GM18858 (cell line): ENCODE measurements at regions not wholly inside any gene's neighbourhood (a gene's known extent, or its start where the extent isn't known, plus 50 kb on each side); places are given as distances from the start of the nearest gene placed in this dataset.

ENCODE experiments used
- ATAC-seq: cut with Tn5 transposase; IDR thresholded peaks from one replicate; pipeline ENCODE4 v1.9.1; 2021; ENCODE audit not compliant: unreplicated experiment

GRCh38 chrX:94041881-94042280 is 367.9 kb downstream of the FAM133A start:
- ATAC-seq = no peak

DNA sequence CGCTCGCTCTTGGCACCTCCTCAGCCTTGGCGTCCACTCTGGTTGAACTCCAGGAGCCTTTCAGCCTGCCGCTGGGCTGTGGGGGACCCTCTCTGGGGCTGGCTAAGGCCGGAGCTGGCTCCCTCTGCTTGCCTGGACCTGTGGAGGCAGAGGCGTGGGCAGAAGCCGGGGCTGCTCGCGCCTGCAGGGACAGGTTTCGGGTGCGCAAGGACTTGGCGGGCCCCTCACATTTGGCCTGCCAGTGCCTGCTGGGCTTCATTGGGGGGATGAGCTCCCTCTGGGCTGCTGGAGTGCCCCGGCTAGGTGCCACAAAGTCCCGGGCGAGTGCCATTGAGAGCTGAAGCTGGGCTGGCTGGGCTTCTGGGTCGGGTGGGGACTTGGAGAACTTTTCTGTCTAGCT is 371.7 kb downstream of the FAM133A start:
- no peak for ATAC-seq

DNA sequence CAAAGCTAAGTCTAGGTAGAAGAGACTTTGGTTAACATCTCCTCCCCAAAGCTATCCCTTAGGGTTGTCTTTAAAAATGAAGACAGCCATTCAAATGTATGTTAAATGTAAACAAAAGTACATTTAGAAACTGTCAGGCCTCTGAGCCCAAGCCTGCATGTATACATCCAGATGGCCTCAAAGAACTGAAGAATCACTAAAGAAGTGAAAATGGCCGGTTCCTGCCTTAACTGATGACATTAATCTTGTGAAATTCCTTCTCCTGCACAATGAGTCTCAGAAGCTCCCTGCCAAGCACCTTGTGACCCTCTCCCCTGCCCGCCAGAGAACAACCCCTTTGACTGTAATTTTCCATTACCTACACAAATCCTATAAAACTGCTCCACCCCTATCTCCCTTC is 377.9 kb downstream of the FAM133A start:
- ATAC-seq = no peak

DNA sequence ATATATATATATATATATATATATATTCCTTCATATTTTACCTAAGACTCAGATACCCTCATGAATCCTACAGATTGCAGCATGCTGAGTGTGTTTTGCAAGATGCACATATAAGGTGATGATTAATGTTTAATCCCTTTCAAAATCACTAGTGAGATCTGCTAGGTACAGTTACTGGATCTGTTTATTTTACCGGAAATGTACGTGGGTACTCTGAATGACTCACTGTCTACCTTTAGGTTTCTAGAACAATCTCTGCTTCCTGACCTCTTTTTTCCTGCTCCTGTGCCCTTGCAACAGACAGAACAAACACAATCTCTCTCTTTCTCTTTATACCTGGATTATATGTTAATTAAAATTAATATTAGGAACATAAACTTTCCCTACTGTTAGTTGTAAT is 379.6 kb downstream of the FAM133A start:
- ATAC-seq = no peak

- no peak for ATAC-seq
Observed at GRCh38 chrX:94057385-94057784, 383.4 kb downstream of the FAM133A start.

DNA sequence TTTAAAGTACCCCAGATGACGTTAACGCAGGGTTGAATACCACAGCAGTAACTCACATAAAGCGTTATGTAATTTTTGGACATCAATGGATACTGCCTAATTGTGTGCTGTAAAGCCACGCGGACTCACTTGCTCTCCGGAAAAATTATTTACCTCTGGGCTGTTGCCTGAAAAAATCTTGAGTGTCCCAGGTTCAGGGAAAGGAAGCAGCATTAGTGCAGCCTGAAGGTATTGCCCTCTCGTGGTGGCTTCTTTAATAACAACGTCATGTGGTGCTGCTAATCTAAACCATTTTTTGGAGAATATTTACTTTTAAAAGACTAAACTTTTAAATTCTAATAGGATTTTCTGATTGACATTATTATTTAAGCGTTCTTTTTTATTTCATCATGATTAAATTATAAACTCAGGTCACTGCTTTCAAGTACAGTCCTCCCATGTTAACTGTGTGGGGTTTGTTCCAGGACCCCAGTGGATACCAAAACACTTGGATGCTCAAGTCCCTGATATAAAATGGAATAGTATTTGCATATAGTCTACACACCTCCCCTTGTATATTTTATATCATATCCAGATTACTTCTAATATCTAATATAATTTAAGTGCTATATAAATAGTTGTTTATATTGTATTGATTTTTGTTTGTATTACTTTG is 384.8 kb downstream of the FAM133A start:
- peak; percentile 51 for ATAC-seq

DNA sequence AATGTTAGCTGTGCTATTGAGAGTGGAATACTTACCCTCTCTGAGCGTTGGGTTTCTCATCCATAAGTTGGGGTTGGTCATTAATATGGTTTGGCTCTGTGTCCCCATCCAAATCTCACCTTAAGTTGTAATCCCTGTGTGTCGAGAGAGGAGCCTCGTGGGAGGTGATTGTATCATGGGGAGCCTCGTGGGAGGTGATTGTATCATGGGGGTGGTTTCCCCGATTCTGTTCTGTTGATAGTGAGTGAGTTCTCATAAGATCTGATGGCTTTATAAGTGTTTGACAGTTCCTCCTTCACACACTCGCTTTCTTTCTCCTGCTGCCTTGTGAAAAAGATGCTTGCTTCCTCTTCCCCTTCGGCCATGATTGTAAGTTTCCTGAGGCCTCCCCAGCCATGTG is 391.1 kb downstream of the FAM133A start:
- no peak for ATAC-seq

DNA sequence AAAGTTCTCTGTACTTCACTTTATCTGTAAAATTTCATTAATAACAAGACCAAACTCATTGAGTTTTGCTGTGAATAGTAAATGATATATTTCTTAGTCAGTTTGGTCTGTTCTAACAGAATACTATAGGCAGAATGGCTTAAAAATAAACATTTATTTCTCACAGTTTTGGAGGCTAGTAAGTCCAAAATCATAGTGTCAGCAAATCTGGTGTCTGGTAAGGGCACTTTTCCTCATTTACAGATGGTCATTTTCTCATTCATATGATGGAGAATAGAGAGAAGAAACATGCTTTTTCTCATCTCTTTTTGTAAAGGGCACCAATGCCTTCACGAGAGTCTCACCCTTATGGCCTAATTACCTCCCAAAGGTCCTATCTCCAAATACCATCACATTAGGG is 415.1 kb downstream of the FAM133A start:
- ATAC-seq = no peak

- ATAC-seq = no peak
Observed at GRCh38 chrX:94097868-94098267, 423.9 kb downstream of the FAM133A start.

GRCh38 chrX:94107981-94108380 is 434.0 kb downstream of the FAM133A start:
- ATAC-seq = no peak

DNA sequence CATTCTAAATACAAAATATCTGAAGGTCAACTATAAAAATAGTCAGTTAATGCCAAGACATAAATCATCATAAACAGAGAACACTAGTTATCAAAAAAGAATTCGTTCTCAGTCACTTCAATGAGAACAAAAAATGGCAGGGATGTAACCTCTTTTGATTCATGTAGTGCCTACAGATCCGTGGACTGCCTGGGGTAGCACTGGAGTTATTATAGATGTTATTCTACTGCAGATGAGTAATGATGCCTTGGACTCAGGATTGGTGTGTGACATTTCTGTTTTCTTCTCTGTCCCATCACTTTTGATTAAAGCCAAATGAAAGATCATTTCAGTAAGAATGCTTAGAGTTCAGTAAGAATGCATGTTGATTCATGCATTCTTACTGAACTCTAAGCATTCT is 440.4 kb downstream of the FAM133A start:
- no peak for ATAC-seq

- ATAC-seq = no peak
Observed at GRCh38 chrX:94121799-94122198, 447.8 kb downstream of the FAM133A start.

- ATAC-seq = no peak
Observed at GRCh38 chrX:94123062-94123461, 449.1 kb downstream of the FAM133A start.

GRCh38 chrX:94162971-94163370 is 489.0 kb downstream of the FAM133A start:
- ATAC-seq = no peak

- ATAC-seq = no peak
Observed at GRCh38 chrX:94178145-94178788, 504.3 kb downstream of the FAM133A start.

GRCh38 chrX:94204524-94204923 is 530.5 kb downstream of the FAM133A start:
- no peak for ATAC-seq

DNA sequence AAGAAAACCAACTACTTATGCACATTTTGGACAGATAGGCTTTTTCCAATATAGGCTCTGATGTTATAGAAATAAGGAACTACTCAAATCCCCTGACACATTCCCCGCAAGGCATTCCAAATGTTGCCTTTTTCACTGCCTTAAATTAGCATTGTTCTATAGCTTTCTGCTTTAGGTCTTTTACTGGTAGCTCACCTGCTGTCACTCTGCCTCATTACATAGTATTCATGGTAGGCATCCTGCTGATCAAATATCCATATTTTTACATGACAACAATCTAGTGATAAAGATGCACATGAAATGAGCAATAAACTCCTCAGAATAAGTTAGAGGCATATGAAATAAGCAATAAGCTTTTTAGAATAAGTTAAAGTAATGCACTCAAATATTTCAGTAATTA is 542.7 kb downstream of the FAM133A start:
- ATAC-seq = no peak

DNA sequence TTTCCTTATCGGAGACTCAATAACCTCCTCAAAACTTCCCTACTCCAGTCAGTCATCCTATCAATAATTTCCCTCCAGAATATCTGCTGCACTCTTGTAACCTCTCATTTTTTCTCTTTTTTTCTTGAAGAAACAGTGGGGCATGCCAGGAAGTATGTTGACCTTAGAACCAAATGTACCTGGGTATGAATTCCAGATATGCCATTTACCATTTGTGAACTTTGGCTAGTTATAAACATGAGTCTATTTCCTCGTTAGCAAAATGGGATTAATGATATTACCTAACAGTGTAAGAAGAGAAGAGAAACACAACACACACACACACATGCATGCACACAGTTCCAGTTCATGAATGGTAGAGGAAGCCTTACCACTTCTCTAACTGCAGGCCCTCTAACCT is 578.2 kb downstream of the FAM133A start:
- no peak for ATAC-seq

DNA sequence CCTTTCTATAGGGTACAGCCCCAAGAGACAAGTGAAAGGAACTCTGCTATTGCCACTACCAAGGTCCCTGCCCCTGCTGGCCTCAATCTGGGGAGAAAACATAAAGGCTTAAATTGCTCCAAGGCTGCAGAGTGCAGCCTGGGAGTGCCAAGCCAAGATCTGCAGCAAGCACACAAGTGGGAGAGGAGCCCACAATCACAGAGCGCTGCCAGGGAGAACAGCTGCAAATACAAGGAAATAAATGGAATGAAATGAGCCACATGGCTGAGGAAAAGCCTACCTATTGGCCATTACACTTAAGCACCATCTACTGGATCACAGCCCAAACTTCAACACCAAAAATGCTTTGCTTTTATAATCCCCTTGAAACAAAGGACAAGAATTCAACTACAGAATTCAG is 582.4 kb downstream of the FAM133A start:
- ATAC-seq = no peak

DNA sequence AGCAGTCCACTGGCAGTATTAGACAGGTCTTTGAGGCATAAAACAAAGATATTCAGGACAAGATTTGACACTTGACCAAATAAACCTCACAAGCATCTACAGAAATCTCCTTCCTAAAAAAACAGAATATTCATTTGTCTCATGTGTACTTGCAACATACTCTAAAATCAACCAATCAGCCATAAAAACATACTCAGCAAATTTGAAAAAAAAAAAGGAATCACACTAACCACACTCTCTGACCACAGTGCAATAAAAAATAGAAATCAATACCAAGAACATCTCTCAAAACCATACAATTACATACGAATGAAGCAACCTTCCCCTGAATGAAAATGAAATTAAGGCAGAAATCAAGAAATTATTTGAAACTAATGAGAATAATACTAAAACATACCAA is 591.3 kb downstream of the FAM133A start:
- no peak for ATAC-seq

DNA sequence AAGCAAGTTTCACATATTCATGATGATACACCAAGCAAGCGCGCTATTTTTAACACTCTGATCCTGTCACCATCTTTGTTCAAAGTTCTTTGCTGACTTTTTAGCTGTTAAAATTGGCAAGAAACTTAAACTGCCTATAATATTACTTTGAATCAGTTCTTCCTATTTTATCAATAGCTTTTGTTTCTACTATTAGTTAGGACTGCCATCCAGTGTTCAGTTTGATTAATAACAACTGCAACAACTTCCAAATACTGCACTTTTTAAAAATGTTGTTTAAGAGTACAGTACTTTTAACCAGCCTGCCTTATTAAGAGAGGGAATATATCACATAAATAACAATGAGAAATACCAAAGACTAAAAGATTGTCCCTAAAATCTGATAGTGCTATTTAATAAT is 614.3 kb downstream of the FAM133A start:
- no peak for ATAC-seq

DNA sequence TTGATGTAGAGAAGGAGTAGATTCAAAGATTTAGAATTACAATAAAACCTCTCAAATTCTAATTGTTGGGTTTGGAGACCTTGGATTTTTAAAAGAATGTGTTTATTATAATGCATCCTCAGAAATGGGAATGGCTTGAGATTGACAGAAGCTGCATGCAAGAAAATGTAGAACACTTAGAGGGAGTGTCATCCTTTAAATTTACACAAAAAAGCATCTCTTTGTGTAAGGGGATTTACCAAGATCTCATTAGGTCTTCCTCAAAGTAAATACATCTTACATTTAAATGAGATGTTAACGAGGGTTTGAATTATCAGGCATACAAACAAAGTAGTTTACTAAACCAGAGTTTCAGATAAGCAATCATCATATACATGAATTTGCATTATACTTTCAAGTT is 615.0 kb downstream of the FAM133A start:
- no peak for ATAC-seq

- ATAC-seq = no peak
Observed at GRCh38 chrX:94302446-94302845, 628.4 kb downstream of the FAM133A start.
